OCI-LY3 (cell line): ENCODE measurements at regions not wholly inside any gene's neighbourhood (a gene's known extent, or its start where the extent isn't known, plus 50 kb on each side); places are given as distances from the start of the nearest gene placed in this dataset.

Experiments used
- CTCF ChIP-seq: fragments of 200-600, 300-600 bp; sonication (generic); IDR thresholded peaks from 2 replicates; pipeline ENCODE4 v1.5.1; 2014; ENCODE audit warnings: antibody characterized with exemption, low read length, low read depth
- EZH2phosphoT487 ChIP-seq: fragments of 200-600 bp; shearing (Covaris generic); IDR thresholded peaks from 2 replicates; pipeline ENCODE4 v1.6.1; 2018; ENCODE audit warnings: antibody characterized with exemption, mixed run types, low read depth

- TF ChIP-seq CTCF (no peak), EZH2phosphoT487 (no peak)
Observed at GRCh38 chr2:100647709-100648108, 84.9 kb downstream of the PDCL3 start.
